Thoracic aorta (tissue), 2 donors: ENCODE measurements at regions not wholly inside any gene's neighbourhood (a gene's known extent, or its start where the extent isn't known, plus 50 kb on each side); places are given as distances from the start of the nearest gene placed in this dataset.
"Not testable (repeated sequence)": the region's sequence is repeated elsewhere in the genome, so short reads cannot be mapped to it uniquely, and the experiment has no call there.

ENCODE experiments used
- ATAC-seq: fragments of 150-250 bp; one replicate; pipeline ENCODE4 v1.8.0; 2017; ENCODE audit warnings: low read depth; ENCODE audit not compliant: insufficient number of reproducible peaks, low FRiP score
- DNase-seq: peaks from one replicate; pipeline ENCODE4 v3.0.0-alpha.2; 2020; ENCODE audit warnings: low spot score
- H3K27ac ChIP-seq, 2 donors: fragments of 200-600 bp; sonication (generic); 1 replicate in 1 of 2; 2 replicates in 1 of 2; pipeline ENCODE4 v1.5.1; 2016; ENCODE audit warnings: mild to moderate bottlenecking in 2 of 2, moderate library complexity in 2 of 2
- H3K27me3 ChIP-seq: fragments of 200-600 bp; sonication (generic); replicated peaks from 2 replicates; pipeline ENCODE4 v1.6.0; 2016; ENCODE audit warnings: mild to moderate bottlenecking; ENCODE audit not compliant: insufficient read depth
- H3K36me3 ChIP-seq: fragments of 200-600 bp; sonication (generic); one replicate; pipeline ENCODE4 v1.5.1; 2016
- H3K4me1 ChIP-seq, 2 donors: fragments of 200-600 bp; sonication (generic); 1 replicate in 1 of 2; 2 replicates in 1 of 2; pipeline versions ENCODE4 v1.5.1 to v1.6.0; 2016; ENCODE audit warnings: low read depth in 2 of 2, mild to moderate bottlenecking in 1 of 2; ENCODE audit not compliant: control insufficient read depth in 1 of 2
- H3K4me3 ChIP-seq: fragments of 200-600 bp; sonication (generic); 2 replicates; pipeline ENCODE4 v1.5.1; 2016; ENCODE audit warnings: mild to moderate bottlenecking
- H3K9me3 ChIP-seq: fragments of 200-600 bp; sonication (generic); 2 replicates; pipeline ENCODE4 v1.5.1; 2016

GRCh38 chr7:76679174-76679573 lies 52.1 kb upstream of the POMZP3 start:
- H3K27me3 ChIP-seq, DNase-seq, ATAC-seq, H3K36me3 ChIP-seq, H3K4me1 ChIP-seq, H3K4me3 ChIP-seq, H3K9me3 ChIP-seq, H3K27ac ChIP-seq: not testable (repeated sequence)

DNA sequence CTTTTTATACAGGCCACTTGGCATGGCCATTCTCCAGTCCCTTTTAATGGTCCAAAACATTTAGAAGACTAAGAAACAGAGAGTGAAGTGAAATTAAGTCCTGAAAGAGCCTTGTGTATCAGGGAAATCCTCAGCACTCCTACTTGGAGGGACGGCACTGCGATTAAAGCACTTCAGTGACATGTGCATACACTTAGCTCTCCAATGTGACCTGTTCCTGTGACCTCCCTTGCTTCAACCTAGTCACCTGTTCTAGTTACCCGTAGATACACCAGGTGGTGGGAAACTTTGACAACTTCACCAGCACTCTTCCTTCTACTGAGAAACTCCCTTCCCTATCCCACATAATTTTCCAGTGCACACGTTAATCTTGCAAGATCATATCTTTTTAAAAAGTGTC lies 51.4 kb upstream of the POMZP3 start:
- not testable (repeated sequence) for H3K4me3 ChIP-seq, ATAC-seq, DNase-seq

DNA sequence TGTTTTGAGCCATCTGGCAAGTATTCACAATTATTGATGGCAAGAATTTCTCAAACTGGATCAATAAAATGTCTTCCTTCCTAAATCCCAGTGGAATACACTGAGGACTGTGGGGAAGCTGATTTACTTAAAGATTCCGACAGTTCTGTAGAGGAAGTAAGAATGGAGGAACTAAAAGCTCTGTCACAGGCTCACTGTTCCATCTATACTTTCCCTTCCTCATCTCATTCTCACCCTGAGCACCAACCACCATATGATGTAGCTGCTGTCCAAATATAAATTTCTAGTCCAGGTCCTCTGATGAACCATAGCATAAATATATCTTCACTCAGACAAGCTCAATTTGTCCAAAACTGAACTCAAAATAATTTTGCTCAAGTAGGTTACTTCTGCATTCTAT lies 49.8 kb upstream of the POMZP3 start:
- not testable (repeated sequence) for H3K4me3 ChIP-seq, H3K27ac ChIP-seq, H3K27me3 ChIP-seq, H3K36me3 ChIP-seq, DNase-seq, H3K4me1 ChIP-seq, H3K9me3 ChIP-seq
- peak; percentile 42 for ATAC-seq

More for the DNA sequence above, 51.4 kb upstream of the POMZP3 start:
- not testable (repeated sequence) for H3K27ac ChIP-seq, H3K27me3 ChIP-seq, H3K9me3 ChIP-seq, H3K36me3 ChIP-seq, H3K4me1 ChIP-seq
